Non-pigmented ciliary epithelial cell (primary cell): ENCODE measurements at regions not wholly inside any gene's neighbourhood (a gene's known extent, or its start where the extent isn't known, plus 50 kb on each side); places are given as distances from the start of the nearest gene placed in this dataset.

Experiments used
- DNase-seq: peaks from one replicate; pipeline ENCODE4 v3.0.0-alpha.2; 2010; ENCODE audit warnings: low read depth

DNA sequence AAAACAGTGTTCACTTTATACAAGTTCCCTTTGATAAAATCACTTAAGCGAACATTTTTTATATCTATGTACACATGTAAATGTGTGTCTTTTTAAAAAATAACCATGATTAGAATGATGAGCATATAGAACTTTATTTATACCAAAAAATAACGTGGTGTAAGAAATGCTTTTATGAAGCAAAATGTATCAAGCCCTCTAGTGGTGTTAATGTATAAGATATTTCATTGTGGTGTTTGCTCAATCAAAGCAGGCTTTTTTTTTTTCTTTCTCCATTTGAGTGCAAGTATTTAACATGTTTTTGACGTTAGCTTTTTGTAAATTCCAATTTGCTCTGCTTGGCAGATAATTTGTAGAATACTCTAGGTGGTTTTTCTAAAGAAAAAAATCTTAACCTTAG is 2092.4 kb upstream of the TENM3 start:
- DNase-seq = no peak

DNA sequence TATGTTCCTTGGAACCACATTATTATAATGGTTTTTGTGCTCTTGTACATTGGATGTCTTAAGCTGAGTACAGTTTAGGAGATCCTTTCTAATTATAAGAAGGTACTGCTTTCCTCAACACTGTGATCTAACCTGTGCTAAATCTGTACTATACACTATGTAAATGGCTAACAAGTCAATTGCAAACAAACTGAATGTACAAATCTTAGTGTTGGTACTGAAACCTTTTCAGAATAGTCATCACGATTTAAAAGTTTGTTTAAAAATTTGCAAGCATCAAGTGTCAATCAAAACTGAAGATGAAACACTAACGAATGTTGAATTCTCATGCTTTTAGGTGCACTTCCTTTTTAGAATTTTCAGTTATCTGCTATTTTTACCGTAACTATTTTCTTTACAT is 2090.4 kb upstream of the TENM3 start:
- no peak for DNase-seq

DNA sequence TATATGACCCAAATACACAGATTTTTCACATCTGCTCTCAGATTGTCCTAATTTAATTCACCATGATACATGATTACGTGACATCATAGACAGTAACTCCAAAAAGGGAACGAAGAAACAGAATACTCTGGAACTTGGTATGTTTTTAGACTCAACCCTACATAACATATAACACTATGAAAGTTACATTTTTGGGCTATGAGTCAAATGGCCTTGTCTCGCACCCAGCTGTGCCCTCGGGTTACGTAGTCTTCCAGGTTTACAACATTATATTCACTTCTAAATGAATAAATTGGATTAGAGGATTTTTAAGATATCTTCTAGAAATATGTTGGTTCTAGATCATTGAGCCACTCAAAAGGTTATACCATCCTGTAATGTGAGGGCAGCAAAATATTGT is 2089.6 kb upstream of the TENM3 start:
- peak; percentile 8 for DNase-seq

DNA sequence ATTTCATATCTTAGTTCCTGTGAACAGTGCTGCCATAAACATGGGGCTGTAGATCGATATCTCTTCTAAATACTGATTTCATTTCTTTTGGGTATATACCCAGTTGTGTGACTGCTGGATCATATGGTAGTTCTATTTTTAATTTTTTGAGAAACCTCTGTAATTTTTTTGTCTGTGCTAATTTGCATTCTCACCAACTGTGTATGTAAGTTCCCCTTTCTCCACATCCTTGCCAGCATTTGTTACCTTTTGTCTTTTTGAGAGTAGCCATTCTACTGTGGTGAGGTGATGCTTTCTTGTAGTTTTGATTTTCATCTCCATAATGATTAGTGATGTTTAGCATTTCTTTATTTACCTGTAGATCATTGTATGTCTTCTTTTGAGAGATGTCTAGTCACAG is 2086.5 kb upstream of the TENM3 start:
- no peak for DNase-seq

DNA sequence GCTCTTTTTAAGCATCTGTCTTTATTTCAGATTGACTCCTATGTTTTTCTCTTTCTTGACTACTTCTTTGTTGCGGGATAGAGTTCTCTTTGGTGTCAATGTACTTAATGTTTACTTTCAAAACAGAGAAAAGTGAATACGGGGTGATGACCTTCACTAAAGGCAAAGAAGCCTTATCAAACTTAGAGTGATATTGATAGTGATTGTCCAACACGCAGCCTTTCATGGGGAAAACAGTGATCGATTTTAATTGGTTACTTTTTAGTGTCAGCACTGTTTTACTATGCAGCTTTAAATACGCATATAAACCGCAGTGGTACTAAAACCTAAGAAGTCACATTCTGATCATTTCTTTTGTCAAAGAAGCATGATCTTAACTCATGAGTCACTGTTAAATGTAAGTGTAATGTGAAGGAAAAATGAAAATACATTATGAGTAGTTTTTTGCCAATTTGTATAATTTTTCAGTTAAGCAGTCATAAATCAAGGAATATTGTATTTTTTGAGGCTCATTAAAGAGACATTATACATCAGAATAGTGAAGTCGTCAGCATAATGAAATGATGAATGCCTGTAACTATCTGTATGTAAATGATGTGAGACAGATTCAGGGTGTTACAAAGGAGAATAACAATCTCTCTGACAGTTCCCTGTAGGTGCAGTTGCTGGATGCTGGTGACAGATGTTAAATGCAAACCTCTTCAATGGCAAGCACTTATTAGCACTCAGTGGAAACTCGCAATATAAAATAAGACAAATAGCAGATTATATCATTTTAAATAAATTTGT is 2082.8 kb upstream of the TENM3 start:
- peak; percentile 6 for DNase-seq

DNA sequence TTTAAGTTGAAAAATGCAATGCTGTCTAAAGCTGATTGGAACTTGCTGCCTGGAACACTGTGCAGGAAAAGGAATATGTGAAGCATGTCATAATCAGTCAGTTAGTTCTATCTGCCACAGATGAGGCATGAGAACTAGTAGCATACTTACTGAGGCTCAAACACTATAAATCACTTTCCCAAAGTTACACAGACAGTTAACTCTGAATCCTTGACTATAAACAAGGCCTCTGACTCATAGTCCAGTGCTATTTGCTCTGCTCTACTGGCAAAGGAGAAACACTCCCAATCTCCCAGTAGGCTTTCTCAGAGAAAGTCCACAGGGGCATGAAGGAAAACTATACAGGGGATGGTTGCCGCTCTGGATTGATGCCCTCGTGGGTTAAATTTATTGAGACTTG is 2078.4 kb upstream of the TENM3 start:
- DNase-seq = peak; percentile 37

DNA sequence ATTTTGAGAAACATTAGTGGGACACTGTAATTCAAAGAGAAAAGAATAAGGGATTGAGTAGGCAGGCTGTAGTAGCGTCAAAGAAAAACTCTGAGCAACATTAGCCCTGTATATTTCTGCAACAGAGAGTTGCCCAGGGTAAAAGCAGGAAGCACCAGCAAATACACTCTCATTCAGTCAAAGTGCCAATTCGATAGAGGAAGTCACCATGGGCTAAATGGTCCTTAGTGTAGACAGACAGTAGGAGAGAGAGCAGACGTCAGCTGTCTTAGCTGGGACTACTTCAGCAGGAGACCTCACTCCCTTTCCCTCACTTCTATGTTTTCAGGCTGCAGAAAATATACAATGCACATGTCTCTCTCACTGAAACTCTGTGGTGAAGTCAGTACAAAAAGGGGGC is 2073.8 kb upstream of the TENM3 start:
- DNase-seq = no peak

DNA sequence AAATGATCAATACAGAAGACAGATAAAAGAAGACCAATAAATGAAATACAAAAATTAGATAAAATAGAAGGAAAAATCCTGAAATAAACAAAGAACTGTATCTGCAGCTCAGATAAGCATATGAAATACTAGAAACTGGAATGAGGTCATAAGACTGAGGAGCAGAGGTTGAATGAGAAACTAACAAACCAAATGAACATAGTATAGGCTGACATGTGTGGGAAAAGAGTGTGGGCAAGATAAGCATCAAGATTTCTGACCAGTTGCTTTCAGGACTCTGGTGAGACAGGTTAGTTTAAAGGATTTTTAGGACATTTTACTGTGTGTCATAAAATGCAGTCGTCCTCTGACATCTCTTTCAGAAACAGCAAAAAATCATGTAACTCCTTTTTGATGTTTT is 2073.2 kb upstream of the TENM3 start:
- DNase-seq = no peak

DNA sequence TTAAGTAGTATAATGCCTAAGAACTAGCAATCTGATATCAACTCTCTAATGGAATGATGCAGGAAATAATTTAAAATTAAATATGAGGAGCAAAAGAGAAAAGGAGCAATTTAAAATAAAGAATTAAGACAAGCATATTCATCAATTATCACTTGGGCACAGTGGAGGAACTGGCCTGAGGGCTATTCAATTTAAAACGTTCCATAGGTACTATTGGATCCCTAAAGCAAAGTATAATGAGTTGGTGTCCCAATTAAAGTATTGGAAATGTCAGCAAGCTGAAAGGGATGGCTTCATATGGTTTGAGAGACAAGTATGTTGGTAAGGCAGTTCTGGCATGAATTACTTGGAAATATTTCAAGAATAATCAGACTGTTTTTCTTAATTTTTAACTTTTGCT is 2064.1 kb upstream of the TENM3 start:
- DNase-seq = no peak

DNA sequence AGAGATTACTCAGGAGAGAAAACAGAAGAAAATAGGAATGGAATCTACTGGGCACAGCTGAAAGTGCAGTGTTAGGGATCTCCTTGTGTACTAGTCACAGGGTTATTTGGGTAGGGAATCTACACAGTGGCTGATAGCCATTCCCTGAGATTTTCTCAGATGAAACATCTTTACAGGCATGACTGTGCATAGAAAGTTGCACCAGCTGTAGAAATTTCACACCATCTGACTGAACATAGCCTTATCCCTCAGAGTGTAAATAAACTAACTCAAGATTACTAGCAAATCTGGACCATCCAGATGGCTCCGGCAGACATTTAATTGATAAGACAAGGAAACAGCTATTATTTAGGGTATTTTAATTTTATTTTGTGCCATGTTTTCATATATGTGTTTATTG is 2053.5 kb upstream of the TENM3 start:
- no peak for DNase-seq

DNA sequence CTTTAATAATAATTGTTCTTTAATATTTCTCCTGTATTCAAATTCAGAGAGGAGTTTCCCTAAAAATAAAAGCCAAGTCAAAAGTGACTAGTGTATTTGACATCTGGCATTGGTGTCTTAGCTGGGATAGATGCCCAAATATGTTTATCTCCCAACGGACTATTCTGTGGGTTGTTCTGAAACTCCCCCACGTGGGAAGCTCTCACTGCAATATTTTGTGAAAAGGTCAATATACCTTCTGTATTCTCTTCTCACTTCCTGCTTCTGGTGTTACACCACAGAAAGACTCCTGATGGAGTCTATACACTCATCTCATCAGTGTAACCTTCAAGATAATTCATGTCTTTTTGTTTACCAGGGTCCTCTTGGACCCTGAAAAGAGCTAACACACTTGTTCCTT is 2052.8 kb upstream of the TENM3 start:
- no peak for DNase-seq

DNA sequence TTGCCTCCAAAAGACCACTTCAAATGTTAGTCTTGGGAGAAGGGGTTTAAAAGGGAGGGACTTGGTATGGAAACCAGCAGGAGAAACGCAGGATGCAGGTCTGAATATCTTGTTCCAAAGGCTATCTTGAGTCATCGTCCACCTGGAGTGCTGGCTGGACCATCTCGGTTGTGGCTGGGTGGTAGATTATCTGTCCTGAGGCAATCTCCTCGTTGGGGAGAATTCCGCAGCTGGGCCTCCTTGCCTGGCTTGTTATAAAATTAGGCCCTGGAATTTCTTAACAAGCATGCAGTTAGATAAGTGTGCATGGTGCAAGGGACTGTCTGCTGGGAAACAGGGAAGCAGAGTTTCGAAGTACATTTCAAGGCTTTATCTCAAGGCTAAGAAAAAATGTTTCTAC is 2045.7 kb upstream of the TENM3 start:
- DNase-seq = no peak

DNA sequence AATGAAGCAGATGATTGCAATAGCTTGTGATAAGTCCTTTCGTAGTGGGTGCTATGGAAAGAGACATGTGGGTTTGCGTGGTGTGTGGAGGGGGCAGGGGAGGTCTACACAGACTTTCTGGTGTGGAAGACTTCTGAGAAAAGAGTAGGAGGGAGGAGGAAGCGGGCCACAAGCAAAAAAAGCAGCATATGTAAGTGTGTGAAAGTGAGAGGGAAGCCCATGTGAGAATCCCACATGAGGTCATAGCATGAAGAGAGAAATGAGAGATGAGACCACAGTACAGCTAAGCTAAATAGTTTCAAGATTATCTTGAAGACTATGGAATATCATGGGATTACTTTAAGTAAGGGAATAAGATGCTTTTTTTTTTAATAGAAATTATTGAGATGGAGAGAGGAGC is 2039.9 kb upstream of the TENM3 start:
- no peak for DNase-seq

DNA sequence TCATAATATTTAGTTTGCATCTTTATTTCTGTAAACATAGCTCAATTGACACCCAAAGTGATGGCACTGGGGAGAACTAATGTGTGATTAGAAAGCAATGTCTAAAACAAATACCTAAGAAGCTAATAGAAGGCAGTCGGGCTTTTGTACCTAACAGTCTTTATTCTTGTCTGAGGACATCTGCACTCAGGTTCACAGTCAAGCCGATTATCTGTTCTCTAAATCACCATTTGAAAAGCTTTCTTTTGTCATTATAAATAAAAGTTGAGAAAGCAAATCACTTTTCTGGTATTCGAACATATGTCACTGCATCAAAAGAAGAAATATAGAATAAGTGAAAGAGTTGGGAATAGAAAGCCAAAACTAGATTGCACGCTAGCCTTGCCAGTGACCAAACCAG is 2037.9 kb upstream of the TENM3 start:
- no peak for DNase-seq

DNA sequence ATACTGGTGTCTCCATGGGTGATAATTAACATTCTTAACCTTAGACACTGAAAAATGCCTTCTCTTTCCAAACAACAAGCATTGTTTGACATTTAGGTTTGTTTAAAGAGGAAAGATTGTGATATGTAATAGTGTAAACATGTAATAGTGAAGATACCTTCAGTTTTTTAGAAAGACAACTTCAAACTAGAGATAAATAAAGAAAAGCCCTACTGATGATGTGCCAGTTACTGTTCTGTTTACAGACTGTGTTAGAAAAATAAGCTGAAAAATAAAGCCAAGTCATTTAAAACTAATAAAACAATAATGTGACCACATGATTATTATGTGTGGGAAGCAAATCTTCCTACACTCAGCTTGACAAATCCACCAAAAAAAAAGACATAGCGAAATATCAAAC is 2035.3 kb upstream of the TENM3 start:
- no peak for DNase-seq

DNA sequence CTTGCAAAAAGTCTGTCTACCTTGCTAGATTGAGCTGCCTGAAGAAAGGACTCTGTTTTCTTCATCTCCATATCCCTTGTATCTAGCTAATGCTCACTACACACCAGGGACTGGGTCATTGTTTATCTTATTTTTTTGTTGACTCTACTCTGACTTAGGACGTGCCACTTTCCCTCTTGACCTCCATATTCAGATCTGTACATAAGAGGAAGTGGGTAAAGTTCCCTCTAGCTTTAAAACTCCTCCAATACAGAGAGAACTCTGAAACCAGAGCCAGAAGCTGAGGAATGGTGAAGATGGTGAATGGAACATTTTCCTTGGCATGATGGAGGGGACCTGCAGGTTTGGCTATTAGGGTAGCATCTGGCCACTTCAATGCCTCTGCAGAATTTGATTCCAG is 2026.1 kb upstream of the TENM3 start:
- DNase-seq = no peak

DNA sequence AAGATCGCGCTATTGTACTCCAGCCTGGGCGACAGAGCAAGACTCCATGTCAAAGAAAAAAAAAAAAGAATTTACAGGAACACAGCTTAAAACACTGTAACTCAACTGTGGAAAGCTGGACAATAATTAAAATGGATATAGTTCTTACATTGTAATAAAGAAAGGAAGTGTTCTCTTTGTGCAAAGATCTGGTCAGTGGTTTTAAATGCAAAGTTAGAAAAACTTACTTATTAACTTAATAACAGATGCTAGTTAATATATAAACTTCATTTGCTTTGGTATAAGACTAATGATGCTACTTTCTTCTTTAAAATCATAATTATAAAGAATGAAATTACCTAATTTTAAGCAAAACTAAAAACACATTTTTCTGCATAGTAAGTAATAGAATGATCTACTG is 2024.1 kb upstream of the TENM3 start:
- no peak for DNase-seq

DNA sequence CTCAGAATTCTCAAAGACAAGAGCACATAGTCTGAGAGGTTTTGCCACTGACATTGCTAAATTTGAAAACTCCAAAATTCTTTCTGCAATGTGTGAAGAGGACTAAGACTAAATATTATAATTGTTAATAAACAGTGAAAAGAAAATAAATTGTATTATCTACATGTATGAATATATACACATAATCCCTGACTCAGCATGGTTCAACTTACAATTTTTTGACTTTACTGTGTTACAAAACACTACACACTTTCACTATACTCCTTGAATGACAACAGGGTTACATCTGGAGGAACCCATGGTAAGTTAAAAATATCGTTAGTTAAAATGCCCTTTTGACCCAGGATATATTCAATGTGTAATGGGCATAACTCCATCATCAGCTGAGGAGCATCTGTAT is 2017.2 kb upstream of the TENM3 start:
- no peak for DNase-seq

DNA sequence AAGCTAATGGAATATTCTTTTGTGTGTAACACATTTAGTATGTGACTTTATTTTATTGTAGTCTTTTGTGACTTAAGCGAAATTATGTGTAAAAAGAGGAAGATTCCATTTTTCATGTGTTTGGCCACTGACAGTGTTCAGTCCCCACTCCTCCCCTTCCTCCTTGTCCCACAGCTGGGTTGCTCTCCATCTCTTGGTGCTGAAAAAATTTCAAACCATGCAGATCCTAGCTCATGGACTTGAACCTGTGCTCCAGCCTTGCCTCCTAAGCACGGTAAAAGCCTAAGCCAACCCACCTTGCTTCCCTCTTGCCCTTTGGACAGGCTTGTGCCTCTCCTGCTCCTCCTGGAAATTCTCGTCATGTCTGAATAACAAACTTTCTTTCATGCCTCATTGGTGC is 2008.5 kb upstream of the TENM3 start:
- no peak for DNase-seq

DNA sequence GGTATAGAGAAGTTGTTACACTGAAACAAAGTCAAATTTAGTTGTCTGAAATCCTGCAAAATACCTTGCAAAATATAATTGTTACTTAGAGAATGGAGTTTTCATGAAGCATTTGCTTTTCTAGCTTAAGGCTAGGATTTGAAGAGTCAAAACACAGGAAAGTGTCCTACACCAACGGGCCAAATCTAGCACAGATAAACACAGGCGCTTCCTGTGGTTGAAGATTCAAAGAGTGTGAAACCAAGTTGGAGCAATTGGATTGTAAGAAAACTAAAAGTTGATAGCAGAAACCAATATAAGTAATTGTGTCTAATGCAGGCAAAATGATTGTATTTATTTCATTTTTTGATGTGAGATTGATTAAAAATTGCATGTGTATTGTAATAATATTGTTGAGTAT is 2002.5 kb upstream of the TENM3 start:
- no peak for DNase-seq

DNA sequence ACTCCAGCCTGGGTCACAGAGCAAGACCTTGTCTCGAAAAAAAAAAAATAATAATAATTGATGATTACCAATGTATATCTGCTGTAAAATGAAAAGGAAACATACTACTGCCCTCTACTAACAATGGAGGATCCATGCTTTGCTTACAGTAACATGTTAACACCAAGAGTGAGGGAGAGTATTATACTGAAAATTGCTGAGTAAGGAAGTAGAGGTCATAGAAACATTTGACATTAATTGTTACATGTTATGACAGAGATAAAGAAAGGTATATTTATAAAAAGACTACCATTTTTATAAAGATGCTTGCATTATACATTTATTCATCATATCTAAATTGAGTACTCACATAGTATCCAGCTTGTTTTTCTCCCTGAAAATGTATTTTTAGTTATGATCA is 1989.8 kb upstream of the TENM3 start:
- no peak for DNase-seq

DNA sequence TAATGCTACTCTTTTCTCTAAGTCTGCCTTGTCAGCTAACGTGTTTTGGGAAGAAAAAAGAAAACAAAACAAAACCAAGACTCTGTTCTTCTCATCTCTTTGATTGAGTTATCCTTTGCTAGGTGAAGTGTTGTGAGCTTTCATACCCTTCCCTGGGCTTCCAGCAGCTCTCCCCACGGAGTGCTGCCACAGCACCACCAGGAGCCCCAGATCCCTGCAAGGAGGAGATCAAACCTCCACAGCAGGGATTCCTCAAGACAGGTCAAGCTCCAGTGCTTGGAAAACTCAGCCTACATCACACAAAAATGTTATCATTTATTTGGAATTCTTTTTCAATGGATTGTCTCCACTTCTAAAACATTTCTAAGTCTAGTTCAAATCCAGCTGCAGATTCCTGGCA is 1981.9 kb upstream of the TENM3 start:
- no peak for DNase-seq

DNA sequence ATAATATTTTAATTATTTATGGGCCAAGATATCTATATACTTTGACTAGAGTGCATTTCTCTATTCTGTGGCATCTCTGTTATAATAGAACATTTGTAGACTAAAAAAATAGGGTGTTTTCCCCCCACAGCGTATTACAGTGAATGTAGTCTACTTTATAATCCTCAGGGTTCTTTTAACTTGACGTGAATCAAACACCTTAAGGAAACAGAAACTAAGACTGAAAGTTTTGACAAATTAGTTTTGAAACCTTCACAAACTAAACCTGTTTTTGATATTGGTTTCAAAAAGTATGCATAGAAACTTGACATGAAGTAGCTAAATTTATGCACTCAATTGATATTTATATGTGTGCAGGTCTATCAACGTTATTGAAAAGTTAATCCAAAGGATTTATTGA is 1963.1 kb upstream of the TENM3 start:
- DNase-seq = no peak

DNA sequence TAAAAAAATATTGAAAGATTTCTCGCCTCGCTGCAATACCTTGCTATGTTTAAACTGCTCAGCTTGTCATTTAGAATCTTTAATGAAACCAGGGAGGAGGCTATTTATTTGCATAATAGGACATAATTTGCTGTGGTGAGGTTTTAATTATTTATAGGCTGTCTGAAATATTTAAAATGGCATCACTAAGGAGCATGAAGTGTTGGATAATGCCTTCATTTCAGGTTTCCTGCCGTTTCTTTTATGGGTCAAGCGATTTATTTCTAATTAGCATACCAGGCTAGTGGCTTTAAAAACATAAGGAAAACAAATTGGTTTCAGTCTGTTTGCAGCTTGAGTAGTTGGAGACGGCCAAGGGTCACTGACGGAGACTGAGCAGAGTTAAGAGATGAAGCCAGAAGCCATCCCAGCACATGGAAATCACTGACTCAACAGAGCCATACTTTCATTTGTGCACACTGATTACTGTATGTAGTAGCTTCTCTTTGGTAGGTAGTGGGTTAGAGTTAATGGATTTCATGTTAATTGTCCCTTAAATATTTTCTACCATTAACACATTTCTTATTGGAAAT is 1962.4 kb upstream of the TENM3 start:
- DNase-seq = no peak
